ENCODE measurements at regions not wholly inside any gene's neighbourhood (a gene's known extent, or its start where the extent isn't known, plus 50 kb on each side); places are given as distances from the start of the nearest gene placed in this dataset.
"Not testable (repeated sequence)": the region's sequence is repeated elsewhere in the genome, so short reads cannot be mapped to it uniquely, and the experiment has no call there.

DNA sequence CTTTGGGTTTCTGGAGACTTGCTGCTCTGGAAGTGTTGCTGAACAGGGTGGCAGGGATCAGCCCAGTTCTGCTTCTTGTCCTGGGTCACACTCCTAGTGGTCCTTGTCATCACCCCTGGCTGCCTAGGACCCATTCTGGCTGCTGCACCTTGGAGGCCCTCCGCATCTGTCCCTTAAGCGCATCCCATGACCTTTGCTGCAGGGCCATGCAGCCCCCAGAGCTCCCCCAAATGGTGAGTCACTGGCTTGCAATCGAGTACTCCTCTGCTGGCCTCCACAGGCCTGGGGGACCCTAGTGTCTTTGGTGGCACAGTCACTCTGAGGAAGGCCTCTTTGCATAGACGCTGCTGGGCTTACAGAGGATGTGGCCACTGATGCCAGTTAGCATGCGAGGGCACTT lies 188.5 kb downstream of the ASB1 start:
- H3K36me3 ChIP-seq (ENCODE audit: control insufficient read depth, insufficient read depth, low read length) = no peaks in the 10 kb centered on the region
- H3K9me3 ChIP-seq (ENCODE audit: control insufficient read depth, insufficient read depth, low read depth, low read length) = no peaks in the 10 kb centered on the region
- H2AFZ ChIP-seq (ENCODE audit: low read length) = no peak overlapping the region
- H3K27me3 ChIP-seq (ENCODE audit: control insufficient read depth, insufficient read depth, low read length) = no peaks in the 10 kb centered on the region
- no peak overlapping the region for H3K4me3 ChIP-seq (replicated peaks in 1 of 4; ENCODE audit: control extremely low read depth in 1 of 4, insufficient read depth in 1 of 4, low read depth in 3 of 4, low read length in 4 of 4)
- H4K20me1 ChIP-seq (ENCODE audit: control insufficient read depth, extremely low read depth, insufficient read depth, low read length) = no peaks in the 10 kb centered on the region
- no peaks in the 10 kb centered on the region for H3K4me1 ChIP-seq (ENCODE audit: control insufficient read depth, extremely low read depth, insufficient read depth, low read length)
- H3K27ac ChIP-seq (ENCODE audit: insufficient read depth, low read length) = no peak overlapping the region
- H3K9ac ChIP-seq (ENCODE audit: insufficient read depth, low read length) = no peak overlapping the region
- DNase-seq (ENCODE audit: low read depth in 2 of 2) = no peak
- TF ChIP-seq, protein P1, sequence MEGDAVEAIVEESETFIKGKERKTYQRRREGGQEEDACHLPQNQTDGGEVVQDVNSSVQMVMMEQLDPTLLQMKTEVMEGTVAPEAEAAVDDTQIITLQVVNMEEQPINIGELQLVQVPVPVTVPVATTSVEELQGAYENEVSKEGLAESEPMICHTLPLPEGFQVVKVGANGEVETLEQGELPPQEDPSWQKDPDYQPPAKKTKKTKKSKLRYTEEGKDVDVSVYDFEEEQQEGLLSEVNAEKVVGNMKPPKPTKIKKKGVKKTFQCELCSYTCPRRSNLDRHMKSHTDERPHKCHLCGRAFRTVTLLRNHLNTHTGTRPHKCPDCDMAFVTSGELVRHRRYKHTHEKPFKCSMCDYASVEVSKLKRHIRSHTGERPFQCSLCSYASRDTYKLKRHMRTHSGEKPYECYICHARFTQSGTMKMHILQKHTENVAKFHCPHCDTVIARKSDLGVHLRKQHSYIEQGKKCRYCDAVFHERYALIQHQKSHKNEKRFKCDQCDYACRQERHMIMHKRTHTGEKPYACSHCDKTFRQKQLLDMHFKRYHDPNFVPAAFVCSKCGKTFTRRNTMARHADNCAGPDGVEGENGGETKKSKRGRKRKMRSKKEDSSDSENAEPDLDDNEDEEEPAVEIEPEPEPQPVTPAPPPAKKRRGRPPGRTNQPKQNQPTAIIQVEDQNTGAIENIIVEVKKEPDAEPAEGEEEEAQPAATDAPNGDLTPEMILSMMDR (conservative IDR thresholded peaks at IDR 0.05 in 1 of 2, IDR thresholded peaks at IDR 0.05 in 1 of 2; ENCODE audit: low read depth in 1 of 2, low read length in 2 of 2) = no peak
- no peak for TF ChIP-seq EZH2 (IDR thresholded peaks at IDR 0.05; ENCODE audit: low read length, missing control alignments)
- H3K4me2 ChIP-seq (ENCODE audit: extremely low read depth, insufficient read depth, low read length) = no peak overlapping the region
- no peaks in the 10 kb centered on the region for H3K79me2 ChIP-seq (ENCODE audit: control insufficient read depth, insufficient read depth, low read length)

DNA sequence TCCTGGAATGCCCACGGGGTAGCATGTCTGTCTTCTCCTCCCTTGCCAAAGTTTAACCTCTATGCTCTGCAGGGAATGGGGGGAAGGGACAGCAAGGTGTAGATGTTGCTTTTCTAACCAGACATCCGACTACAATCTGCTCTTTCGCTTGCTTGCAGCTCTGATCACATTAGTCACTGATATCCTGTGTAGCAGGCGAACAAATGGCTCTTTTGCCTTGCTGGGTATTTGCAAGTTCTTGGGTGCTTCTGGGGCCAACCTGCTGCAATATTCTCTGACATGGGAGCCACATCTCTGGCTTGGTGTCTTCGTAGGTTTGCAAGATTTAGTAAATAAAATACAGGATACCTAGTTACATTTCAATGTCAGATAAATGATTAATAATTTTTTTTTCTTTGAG lies 190.0 kb downstream of the ASB1 start:
- Histone ChIP-seq H2AFZ (ENCODE audit: low read length) (no peak overlapping the region), H3K9me3 (ENCODE audit: control insufficient read depth, insufficient read depth, low read depth, low read length) (no peaks in the 10 kb centered on the region), H3K4me3 (replicated peaks in 1 of 4; ENCODE audit: control extremely low read depth in 1 of 4, insufficient read depth in 1 of 4, low read depth in 3 of 4, low read length in 4 of 4) (no peak overlapping the region), H3K4me2 (ENCODE audit: extremely low read depth, insufficient read depth, low read length) (no peak overlapping the region), H3K79me2 (ENCODE audit: control insufficient read depth, insufficient read depth, low read length) (no peaks in the 10 kb centered on the region), H4K20me1 (ENCODE audit: control insufficient read depth, extremely low read depth, insufficient read depth, low read length) (no peaks in the 10 kb centered on the region), H3K4me1 (ENCODE audit: control insufficient read depth, extremely low read depth, insufficient read depth, low read length) (no peaks in the 10 kb centered on the region), H3K9ac (ENCODE audit: insufficient read depth, low read length) (no peak overlapping the region), H3K36me3 (ENCODE audit: control insufficient read depth, insufficient read depth, low read length) (no peaks in the 10 kb centered on the region), H3K27ac (ENCODE audit: insufficient read depth, low read length) (no peak overlapping the region), H3K27me3 (ENCODE audit: control insufficient read depth, insufficient read depth, low read length) (no peaks in the 10 kb centered on the region)
- TF ChIP-seq, protein P1 (conservative IDR thresholded peaks at IDR 0.05 in 1 of 2, IDR thresholded peaks at IDR 0.05 in 1 of 2; ENCODE audit: low read depth in 1 of 2, low read length in 2 of 2) = no peak
- TF ChIP-seq EZH2 (IDR thresholded peaks at IDR 0.05; ENCODE audit: low read length, missing control alignments) = no peak
- DNase-seq (ENCODE audit: low read depth in 2 of 2) = no peak

DNA sequence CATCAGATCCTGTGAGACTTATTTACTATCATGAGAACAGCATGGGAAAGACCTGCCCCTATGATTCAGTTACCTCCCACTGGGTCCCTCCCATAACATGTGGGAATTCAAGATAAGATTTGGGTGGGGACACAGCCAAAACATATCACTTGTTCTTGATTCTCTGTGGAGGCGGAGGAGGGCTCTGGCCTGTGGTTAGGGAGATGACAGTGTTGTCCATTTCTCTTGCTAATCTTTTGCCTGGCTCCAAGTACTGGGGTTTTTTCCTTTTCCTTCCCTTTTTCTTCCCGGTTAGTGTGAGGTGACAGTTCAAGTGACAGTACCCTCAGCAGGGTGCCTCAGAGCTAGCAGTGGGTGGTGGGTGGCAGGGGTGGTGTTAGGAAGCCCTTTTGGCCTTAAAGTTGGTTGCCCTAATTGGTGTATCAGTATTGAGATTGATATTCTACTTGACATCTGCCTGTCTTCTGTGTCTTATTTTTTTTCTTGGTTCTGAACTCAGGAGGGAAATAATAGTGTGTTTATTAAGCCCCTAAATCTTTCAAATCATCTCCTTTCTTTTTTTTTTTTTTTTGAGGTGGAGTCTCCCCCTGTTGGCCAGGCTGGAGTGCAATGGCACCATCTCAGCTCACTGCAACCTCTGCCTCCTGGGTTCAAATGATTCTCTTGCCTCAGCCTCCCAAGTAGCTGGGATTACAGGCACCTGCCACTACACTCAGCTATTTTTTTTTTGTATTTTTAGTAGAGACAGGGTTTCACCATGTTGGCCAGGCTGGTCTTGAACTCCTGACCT lies 192.0 kb downstream of the ASB1 start:
- not testable (repeated sequence) for H3K4me3 ChIP-seq (replicated peaks in 1 of 4; ENCODE audit: control extremely low read depth in 1 of 4, insufficient read depth in 1 of 4, low read depth in 3 of 4, low read length in 4 of 4); H3K4me2 ChIP-seq (ENCODE audit: extremely low read depth, insufficient read depth, low read length); H2AFZ ChIP-seq (ENCODE audit: low read length); H3K36me3 ChIP-seq (ENCODE audit: control insufficient read depth, insufficient read depth, low read length); H3K27me3 ChIP-seq (ENCODE audit: control insufficient read depth, insufficient read depth, low read length); H3K9ac ChIP-seq (ENCODE audit: insufficient read depth, low read length); H3K27ac ChIP-seq (ENCODE audit: insufficient read depth, low read length); H3K79me2 ChIP-seq (ENCODE audit: control insufficient read depth, insufficient read depth, low read length); H4K20me1 ChIP-seq (ENCODE audit: control insufficient read depth, extremely low read depth, insufficient read depth, low read length); H3K4me1 ChIP-seq (ENCODE audit: control insufficient read depth, extremely low read depth, insufficient read depth, low read length); H3K9me3 ChIP-seq (ENCODE audit: control insufficient read depth, insufficient read depth, low read depth, low read length)
- peak in 1 of 2 donors; percentile 45 for DNase-seq (ENCODE audit: low read depth in 2 of 2)
- TF ChIP-seq, protein P1 (conservative IDR thresholded peaks at IDR 0.05 in 1 of 2, IDR thresholded peaks at IDR 0.05 in 1 of 2; ENCODE audit: low read depth in 1 of 2, low read length in 2 of 2) = peak in 1 of 2 donors; percentile 29

Measured in fibroblast of lung (primary cell).